ENCODE measurements at regions not wholly inside any gene's neighbourhood (a gene's known extent, or its start where the extent isn't known, plus 50 kb on each side); places are given as distances from the start of the nearest gene placed in this dataset.

DNA sequence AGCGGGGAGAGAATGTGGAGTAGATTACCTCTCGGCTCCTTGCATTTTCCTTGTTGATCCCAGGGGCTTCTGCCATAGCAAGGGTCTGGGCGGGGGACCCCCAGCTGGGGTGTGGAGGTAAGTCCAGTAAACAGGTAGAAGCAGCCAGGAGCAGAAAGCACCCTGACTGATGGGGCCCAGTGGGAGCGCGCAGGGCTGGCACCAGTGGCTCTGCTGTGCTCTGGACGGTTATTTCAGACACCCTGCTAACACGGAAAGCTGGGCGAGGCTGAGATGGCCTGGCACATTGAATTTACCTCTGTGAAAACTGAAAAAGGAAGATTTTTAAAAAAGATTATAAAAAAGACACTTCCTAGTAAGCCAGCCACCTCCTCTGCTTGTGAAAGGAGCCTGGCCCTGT lies 88.4 kb upstream of the CALM2 start:
- Mint-ChIP-seq H3K27me3 (no peaks in the 10 kb centered on the region), H3K9me3 (ENCODE audit: insufficient read depth) (peaks cover 5% of the 10 kb centered on the region), H3K27ac (no peak overlapping the region), H3K4me1 (peaks cover 3% of the 10 kb centered on the region), H3K4me3 (no peak overlapping the region)
- H3K9ac ChIP-seq (ENCODE audit: low read length): no peak overlapping the region
- H3K4me2 ChIP-seq (replicated peaks; ENCODE audit: low read depth, low read length, poor library complexity, severe bottlenecking): no peak overlapping the region
- DNase-seq (no peak), ATAC-seq (ENCODE audit: low read depth) (no peak)
- no peak overlapping the region for H2AFZ ChIP-seq (ENCODE audit: insufficient read depth, low read depth, low read length, poor library complexity, severe bottlenecking)
- TF ChIP-seq EZH2 (IDR thresholded peaks at IDR 0.05; ENCODE audit: borderline replicate concordance, insufficient read depth, low read depth, low read length, poor library complexity, severe bottlenecking) (no peak), CTCF (IDR thresholded peaks at IDR 0.05) (no peak)
- peaks cover 0 to 10% (median 2%) of the 10 kb centered on the region in 3 donors for H3K9me3 ChIP-seq (ENCODE audit: control extremely low read depth in 1 of 3, control insufficient read depth in 2 of 3, insufficient read depth in 1 of 3, low read length in 2 of 3)
- H3K36me3 ChIP-seq (replicated peaks in 1 of 2; ENCODE audit: control extremely low read depth in 1 of 2, control insufficient read depth in 1 of 2, extremely low read depth in 1 of 2, insufficient read depth in 2 of 2, low read length in 1 of 2): no peaks in the 10 kb centered on the region
- ChIA-PET POLR2A (no interaction called here), CTCF (no interaction called here)
- no peaks in the 10 kb centered on the region for H3K4me1 ChIP-seq (ENCODE audit: control insufficient read depth in 2 of 2, insufficient read depth in 2 of 2, low read length in 2 of 2)
- H3K27ac ChIP-seq (ENCODE audit: low read length in 2 of 2): no peak overlapping the region
- no peaks in the 10 kb centered on the region for H3K79me2 ChIP-seq (ENCODE audit: control insufficient read depth, insufficient read depth, low read length)
- no peak overlapping the region for H3K4me3 ChIP-seq (ENCODE audit: control extremely low read depth in 1 of 5, extremely low read depth in 1 of 5, insufficient read depth in 1 of 5, low read depth in 2 of 5, low read length in 4 of 5)
- no peaks in the 10 kb centered on the region for H3K27me3 ChIP-seq (replicated peaks in 1 of 4; ENCODE audit: control extremely low read depth in 1 of 4, control insufficient read depth in 3 of 4, insufficient read depth in 4 of 4, low read length in 3 of 4)
- no peaks in the 10 kb centered on the region for H4K20me1 ChIP-seq (ENCODE audit: control insufficient read depth, insufficient read depth, low read length, poor library complexity, severe bottlenecking)
- intact Hi-C loops (cut with micrococcal nuclease): no loop called here
- whole genome bisulfite sequencing (ENCODE audit: insufficient coverage): 98% methylated on average over 5 of the region's 8 CpGs

DNA sequence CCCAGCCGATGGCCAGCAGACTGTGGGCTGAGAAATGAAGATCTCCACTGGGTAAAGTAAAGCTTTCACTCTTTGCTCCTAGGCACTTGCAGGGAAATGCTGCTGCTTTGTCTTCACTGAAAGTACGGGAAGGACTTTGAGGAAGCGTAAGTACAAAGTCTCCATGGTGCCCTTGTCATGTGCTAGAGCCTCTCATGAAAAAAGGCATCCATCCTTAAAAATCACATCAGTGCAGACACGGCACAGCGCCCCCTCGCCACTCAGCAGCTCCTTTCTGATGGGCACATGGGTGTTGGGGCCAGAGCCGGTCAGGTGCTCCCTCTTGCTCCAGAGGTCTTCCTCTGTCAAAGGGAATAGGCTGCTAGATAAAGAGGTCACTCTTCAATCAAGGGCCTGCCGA lies 87.8 kb upstream of the CALM2 start:
- Histone ChIP-seq H3K36me3 (replicated peaks in 1 of 2; ENCODE audit: control extremely low read depth in 1 of 2, control insufficient read depth in 1 of 2, extremely low read depth in 1 of 2, insufficient read depth in 2 of 2, low read length in 1 of 2) (no peaks in the 10 kb centered on the region), H3K9me3 (ENCODE audit: control extremely low read depth in 1 of 3, control insufficient read depth in 2 of 3, insufficient read depth in 1 of 3, low read length in 2 of 3) (peaks cover 0 to 10% (median 2%) of the 10 kb centered on the region in 3 donors), H3K27me3 (replicated peaks in 1 of 4; ENCODE audit: control extremely low read depth in 1 of 4, control insufficient read depth in 3 of 4, insufficient read depth in 4 of 4, low read length in 3 of 4) (no peaks in the 10 kb centered on the region), H3K27ac (ENCODE audit: low read length in 2 of 2) (no peak overlapping the region), H3K4me3 (ENCODE audit: control extremely low read depth in 1 of 5, extremely low read depth in 1 of 5, insufficient read depth in 1 of 5, low read depth in 2 of 5, low read length in 4 of 5) (no peak overlapping the region), H3K4me2 (replicated peaks; ENCODE audit: low read depth, low read length, poor library complexity, severe bottlenecking) (no peak overlapping the region), H3K79me2 (ENCODE audit: control insufficient read depth, insufficient read depth, low read length) (no peaks in the 10 kb centered on the region), H3K4me1 (ENCODE audit: control insufficient read depth in 2 of 2, insufficient read depth in 2 of 2, low read length in 2 of 2) (no peaks in the 10 kb centered on the region), H3K9ac (ENCODE audit: low read length) (no peak overlapping the region), H2AFZ (ENCODE audit: insufficient read depth, low read depth, low read length, poor library complexity, severe bottlenecking) (no peak overlapping the region), H4K20me1 (ENCODE audit: control insufficient read depth, insufficient read depth, low read length, poor library complexity, severe bottlenecking) (no peaks in the 10 kb centered on the region)
- Mint-ChIP-seq H3K27me3 (no peaks in the 10 kb centered on the region), H3K9me3 (ENCODE audit: insufficient read depth) (peaks cover 5% of the 10 kb centered on the region), H3K4me3 (no peak overlapping the region), H3K27ac (no peak overlapping the region), H3K4me1 (peaks cover 5% of the 10 kb centered on the region)
- intact Hi-C loops (cut with micrococcal nuclease): no loop called here
- no peak for ATAC-seq (ENCODE audit: low read depth)
- ChIA-PET CTCF (no interaction called here), POLR2A (no interaction called here)
- 71% methylated on average over 7 of the region's 8 CpGs for WGBS (ENCODE audit: insufficient coverage)
- DNase-seq: no peak
- TF ChIP-seq EZH2 (IDR thresholded peaks at IDR 0.05; ENCODE audit: borderline replicate concordance, insufficient read depth, low read depth, low read length, poor library complexity, severe bottlenecking) (no peak), CTCF (IDR thresholded peaks at IDR 0.05) (no peak)
